ENCODE measurements at regions not wholly inside any gene's neighbourhood (a gene's known extent, or its start where the extent isn't known, plus 50 kb on each side); places are given as distances from the start of the nearest gene placed in this dataset.
A peak's percentile ranks its signal among the peaks of the same experiment; 100 is the strongest.

DNA sequence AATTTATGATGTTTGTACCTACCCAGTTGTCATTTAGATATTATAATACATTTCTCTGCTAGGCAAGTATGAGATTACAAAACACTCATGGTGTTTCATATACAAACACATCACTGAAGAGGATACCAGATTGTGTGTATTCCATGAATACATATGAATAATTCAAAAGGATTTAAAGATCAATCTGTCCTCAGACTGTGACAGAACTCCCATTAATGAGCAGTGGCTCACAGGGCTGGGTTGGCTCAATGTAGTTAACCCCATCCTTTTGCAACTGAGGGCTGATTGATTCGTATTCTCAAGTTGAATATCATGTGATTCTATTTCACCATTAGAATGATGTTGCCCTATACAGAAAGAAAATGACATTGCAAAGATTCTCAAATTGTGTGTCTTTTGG is 79.6 kb upstream of the SPANXN2 start:
- no peak for DNase-seq

DNA sequence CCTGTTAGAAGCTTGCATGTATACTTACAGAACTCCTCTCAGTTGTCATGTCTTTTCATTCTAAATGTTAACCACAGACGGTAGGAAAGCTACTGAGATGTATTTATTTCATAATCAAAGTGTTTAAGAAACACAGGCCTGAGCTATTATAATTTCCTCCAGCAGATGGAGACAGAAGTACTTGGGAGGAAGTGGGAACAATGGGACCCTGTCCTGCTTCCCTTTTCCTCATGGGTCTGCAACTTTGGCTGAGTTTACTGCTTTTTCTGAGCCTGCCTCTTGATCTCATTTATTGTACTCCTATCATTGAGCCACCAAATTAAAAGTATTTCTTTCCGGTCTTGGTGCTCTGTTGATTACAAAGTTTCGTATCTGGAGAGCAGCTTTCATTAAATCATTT is 67.7 kb upstream of the SPANXN2 start:
- DNase-seq: peak; percentile 6

DNA sequence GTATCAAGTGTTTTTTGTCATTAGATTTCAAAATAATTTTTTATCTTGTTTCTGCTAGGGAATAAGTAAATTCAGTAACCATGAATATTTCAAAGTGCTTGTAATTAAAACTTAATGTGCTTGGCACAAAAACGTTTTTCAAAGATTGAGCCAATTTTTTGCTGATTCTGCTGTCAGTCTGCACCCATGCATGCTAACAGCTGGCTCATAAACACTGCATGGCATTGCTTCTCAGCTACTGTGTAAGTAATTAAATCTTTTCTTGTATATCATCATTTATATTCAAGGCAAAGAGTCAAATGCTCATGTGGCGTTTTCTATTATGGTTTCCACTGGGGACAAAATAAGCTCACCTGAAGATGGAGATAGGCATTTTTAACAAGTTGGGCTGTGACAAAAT is 66.8 kb upstream of the SPANXN2 start:
- no peak for DNase-seq

DNA sequence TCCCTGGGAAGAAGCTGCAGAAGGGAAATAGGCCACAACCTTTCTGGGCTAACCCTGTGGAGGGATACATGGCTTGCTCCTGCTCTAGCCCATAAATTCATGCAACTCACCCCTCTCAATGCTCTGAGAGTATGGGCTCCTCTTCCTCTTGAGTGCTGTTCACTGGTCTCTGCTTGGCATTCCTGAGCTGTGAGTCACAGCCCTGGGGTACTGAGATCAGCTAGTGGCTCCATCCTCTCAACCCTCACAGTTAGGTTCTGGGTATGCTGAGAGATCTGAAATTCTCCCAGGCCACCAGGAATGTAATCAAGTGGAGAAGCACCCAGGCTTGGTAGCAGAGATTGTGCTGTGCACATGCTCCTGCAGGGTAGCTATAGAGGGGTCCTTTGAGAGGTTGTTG is 60.6 kb upstream of the SPANXN2 start:
- DNase-seq: no peak
